HG03442 (cell line): ENCODE measurements at regions not wholly inside any gene's neighbourhood (a gene's known extent, or its start where the extent isn't known, plus 50 kb on each side); places are given as distances from the start of the nearest gene placed in this dataset.

Experiments used
- ATAC-seq: cut with Tn5 transposase; IDR thresholded peaks from one replicate; pipeline ENCODE4 v1.9.1; 2021; ENCODE audit warnings: mild to moderate bottlenecking, moderate library complexity; ENCODE audit not compliant: unreplicated experiment

DNA sequence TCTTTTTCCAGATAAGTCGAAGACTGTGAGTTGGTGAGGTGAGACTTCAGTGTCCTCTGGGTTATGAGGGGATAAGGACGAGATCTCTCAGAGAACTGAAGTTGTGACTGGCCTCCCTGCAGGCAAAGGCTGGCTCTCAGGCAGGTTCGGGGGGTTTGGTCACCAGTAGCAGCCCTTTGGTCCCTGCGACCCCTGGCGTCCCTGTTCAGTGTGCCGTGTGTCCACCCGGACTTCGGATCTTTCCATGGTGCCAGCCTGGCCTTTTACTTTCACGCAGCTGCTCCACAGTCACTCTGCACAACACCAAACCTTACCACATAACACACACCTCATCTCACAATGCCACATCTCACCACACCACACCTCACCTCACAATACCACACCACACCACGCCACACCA, 131.9 kb downstream of the ERMARD start:
- ATAC-seq, result no peak

DNA sequence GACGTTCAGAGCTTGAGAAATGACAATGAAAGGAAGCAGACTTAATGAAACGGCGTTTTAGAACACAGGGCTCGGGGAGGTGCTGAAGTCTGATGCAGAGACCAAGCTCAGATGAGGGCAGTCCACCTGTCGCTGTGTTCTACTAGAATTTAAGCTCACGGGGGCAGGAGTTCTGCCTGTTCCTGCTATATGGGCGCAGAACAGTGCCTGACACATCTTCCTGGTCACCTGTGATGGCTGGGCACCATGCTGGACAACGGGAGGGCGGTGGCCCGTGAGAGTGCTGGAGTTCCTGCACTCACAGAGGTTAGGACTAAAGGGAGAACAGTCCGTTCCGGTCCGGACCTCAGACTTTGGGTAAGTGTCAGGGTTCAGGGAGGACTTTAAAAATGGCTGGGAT, 130.6 kb downstream of the ERMARD start:
- ATAC-seq, result no peak

DNA sequence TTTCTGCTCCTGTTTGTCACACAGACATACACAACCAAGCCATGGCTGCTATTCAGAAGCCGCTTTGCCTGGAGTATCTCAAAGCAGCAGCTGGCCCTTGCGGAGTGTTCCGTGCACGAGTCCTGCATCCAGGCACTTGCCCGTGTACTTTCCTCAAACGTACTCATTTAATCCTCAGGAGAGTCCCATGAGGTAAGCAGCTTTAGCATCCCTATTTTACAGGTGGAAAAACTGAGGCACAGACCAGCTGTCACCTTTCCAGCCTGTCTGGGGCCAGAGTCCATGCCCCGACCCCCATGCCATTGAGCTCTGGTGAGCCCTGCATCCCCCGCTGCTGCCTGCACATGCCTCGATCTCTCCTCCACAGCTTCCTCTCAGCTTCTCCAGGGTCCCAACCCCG, 130.0 kb downstream of the ERMARD start:
- ATAC-seq, result no peak

DNA sequence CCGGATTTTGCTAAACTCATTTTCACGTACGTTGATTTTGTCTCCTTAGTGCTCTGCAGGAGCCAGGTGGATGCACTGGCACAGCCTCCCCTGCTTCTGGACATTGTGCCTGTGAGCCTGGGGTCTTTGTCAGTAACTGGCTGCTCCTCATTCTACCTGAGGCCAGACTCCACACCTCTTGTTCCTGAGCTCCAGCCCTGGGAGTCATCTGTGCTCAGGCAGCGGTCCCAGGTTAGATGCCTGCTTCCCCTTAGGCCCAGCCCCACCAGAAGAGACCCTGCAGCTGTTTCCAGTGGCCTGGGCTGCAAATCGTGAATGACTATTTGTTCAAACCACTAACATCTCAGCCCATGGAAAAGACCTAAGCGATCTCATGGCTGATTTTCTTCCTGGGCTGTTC, 129.1 kb downstream of the ERMARD start:
- ATAC-seq, result no peak

DNA sequence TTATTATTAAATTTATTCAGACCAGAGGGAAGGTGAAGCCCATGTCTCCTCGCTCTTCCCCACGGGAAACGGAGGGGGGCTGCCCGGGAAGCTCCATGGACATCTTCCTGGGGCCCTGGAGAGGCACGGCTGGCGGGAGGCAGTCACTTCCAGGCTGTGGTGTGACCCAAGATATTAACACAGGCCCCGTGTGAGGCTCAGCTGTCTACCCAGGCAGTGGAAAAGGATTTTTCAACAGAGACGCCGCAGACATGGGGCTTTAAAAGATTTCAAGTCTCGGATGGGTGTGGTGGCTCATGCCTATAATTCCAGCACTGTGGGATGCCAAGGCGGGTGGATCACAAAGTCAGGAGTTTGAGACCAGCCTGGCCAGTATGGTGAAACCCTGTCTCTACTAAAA, 117.9 kb downstream of the ERMARD start:
- no peak for ATAC-seq

DNA sequence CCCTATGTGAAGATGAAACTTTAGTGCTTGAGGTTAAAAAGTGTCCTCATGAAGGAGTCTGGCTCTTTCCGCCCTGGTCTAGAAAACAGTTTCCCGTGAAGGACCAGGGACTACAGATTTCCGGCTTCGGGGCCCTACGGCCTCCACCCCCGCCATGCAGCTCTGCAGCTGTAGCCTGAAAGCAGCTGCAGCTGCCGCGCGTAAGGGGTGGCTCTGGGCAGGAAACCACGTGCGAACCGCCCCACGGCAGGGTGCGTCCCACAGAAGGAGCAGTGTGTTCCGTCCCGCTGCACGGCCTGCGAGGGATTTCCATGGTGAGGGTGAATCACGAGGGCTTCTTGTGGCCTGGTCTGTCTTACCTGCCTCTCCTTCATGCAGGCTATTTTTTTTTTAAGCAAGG, 117.0 kb downstream of the ERMARD start:
- no peak for ATAC-seq

DNA sequence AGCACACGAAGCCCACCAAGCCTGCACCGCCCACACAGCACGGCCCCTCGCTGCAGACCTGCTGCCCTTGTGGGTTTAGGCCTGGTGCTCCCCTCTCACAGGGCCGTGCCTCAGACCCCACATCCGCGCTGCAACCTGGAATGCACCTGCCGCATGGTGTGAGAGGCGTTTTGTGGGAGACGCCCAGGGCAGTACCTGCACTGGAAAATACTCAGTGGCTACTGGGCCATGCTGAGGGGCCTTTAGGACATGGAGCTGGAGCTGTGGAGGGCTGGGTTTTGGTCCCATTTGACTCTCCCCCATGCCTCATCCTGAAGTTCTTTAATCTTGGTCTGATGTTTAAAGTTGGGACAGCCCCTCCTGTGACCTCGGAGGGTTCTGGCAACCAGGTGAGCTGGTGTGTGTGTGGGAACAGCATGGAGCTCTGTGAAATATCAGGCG, 116.3 kb downstream of the ERMARD start:
- ATAC-seq, result no peak

DNA sequence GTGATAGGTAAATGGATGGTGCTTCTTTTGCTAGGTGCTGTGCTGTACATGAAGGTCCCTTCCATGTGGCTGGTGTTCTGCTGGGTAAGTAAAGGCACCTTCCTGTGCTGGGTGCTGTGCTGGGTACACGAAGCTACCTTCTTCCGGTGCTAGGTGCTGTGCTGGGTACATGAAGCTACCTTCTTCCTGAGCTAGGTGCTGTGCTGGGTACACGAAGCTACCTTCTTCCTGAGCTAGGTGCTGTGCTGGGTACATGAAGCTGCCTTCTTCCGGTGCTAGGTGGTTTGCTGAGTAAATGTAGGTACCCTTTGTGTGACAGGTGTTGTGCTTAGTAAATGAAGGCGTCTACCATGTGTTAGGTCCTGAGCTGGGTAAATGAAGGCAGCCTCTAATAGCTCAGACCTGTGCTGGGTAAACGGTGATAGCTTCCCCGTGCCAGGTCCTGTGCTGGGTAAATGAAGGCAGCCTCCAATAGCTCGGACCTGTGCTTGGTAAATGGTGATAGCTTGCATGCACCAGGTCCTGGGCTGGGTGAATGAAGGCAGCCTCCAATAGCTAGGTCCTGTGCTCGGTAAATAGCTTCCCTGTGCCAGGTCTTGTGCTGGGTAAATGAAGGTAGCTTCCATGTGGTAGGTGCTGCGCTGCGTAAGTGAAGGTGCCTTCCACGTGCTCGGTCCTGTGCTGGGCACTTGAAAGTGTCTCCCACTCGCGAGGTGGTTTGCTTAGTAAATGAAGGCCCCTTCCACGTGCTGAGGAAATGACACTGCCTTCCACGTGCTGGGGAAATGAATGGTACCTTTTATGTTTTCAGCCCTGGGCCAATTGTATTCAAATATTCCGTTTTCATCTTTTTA, 115.5 kb downstream of the ERMARD start:
- ATAC-seq, result no peak

DNA sequence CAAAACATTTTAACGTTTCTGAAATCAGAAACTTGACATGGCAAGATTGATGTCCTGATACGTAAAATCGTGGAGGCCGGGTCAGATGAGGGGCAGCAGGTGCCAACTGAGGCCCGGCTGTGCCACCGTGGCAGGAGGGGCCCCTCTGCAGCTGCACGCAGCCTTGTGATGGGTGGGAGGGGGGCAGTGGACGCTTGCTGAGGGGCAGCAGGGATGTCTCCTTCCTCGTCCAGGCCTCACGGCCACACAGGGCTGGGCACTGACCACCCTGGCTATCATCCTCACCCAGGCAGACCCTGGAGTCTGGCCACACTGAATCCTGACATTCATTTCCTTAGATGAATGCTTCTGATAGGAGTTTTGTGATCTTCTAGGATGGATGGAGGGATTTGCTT, 114.7 kb downstream of the ERMARD start:
- no peak for ATAC-seq

DNA sequence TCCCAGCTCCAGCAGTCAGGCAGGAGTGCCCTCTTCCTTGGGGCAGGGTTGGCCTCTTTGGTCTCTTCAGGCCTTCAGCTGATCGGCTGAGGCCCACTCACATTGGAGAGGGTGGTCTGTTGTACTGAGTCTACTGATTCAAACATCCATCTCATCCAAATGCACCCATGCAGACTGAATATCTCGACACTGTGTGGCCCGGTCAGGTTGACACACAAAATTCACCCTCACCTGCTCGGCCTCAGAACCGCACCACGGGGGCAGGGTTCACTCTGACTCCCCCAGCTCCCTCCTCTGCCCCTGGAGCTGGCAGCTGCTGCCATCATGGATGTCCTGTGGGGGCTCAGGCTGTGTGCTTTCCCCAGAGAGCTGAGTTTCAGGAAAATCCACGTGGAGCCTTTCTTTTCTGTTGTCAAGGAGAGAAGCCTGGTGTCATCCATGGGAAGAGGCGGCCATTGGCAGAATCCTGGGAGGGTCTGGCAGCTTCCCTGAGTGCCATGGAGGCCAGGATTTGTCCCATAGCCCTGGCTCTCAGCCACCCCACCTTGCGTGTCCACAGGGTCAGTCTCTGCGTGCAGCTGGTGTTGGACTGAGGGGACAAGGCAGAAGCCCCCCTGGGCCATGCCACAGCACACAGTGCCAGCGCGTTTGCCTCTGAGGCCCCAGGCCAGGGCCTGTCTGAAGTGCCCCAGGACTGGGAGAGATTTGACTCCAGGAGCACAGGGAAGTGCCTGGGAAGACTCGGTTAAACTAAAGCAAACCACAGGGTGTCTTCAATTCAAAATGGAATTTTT, 114.1 kb downstream of the ERMARD start:
- no peak for ATAC-seq

DNA sequence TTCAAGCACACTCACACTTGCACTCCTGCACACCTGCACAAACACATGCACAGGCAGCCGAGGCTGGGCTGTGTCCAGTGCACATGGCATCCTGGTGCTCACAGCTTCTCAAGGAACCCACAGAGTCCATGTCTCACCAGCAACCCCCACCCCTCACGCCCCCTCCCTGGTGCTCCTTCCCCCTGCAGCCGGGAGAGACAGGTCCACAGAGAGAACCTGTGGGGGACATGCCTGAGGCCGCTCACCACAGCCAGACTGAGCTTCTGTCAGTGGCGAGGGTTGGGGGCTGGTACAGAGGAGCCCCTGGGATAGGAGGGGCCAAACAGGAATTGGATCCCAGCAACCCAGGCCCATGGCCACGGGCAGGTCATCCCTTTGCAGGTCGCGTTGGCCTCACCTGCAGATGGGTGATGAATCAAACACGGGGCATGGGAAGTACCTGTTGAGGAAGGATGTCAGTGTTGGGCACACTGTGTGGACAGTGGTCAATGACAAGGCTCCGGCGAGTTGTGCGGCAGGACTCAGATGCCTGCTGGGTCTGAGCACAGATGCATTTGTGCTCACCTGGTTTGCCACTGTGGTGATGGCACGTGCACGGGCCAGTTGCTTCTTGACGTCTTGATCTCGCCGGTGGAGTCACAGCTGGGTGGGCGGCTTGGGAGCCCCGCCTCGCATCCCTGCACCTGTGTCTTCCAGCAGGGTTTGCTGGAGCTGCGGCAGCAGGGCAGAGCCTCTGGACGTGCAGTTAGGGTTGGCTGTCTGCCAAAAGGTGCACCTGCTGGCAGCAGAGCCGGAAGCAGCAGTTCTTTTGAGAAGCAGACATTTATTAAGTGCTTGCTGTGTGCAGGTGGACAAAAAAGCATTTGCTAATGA, 113.0 kb downstream of the ERMARD start:
- no peak for ATAC-seq

DNA sequence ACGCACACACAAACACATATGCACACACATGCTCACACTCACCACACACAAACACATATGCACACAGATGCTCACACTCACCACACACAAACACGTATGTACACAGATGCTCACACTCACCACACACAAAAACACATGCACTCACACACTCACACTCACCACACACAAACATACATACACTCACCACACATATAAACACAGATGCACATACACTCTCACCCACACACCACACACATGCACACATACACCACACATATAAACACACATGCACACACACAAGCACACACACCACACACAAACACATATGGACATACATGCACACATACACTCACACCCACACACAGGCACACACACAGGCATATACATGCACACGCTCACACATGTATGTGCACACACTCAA, 112.3 kb downstream of the ERMARD start:
- ATAC-seq, result no peak

DNA sequence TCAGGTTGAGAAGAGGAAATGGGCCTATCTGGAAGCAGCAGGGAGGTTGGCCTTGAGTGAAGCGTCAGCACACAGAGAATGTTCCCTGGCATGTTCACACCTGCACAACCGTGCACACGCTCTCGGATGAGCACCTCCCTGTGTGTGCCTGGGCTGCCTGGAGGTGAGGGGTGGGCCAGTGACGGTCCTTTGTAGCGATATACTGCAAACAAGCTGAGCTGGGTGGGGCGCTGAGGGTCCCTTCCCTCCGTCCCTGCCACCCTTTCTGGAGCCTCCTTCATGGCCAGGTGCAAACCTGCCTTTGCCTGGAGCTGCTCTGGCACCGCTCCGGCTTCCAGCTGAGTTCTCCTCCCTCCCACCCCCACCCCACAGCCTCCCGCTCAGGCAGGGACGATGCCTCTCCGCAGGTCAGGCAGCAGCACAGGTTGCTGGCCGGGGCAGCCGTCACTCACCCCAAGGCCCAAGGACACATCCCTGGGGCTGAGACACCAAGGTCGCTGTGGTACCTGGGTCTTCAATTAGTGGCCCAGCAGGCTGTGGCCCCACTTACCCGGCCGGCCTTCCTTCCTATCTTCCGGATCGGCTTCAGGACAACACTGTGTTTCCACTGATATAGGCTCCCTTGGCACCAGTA, 111.6 kb downstream of the ERMARD start:
- no peak for ATAC-seq

DNA sequence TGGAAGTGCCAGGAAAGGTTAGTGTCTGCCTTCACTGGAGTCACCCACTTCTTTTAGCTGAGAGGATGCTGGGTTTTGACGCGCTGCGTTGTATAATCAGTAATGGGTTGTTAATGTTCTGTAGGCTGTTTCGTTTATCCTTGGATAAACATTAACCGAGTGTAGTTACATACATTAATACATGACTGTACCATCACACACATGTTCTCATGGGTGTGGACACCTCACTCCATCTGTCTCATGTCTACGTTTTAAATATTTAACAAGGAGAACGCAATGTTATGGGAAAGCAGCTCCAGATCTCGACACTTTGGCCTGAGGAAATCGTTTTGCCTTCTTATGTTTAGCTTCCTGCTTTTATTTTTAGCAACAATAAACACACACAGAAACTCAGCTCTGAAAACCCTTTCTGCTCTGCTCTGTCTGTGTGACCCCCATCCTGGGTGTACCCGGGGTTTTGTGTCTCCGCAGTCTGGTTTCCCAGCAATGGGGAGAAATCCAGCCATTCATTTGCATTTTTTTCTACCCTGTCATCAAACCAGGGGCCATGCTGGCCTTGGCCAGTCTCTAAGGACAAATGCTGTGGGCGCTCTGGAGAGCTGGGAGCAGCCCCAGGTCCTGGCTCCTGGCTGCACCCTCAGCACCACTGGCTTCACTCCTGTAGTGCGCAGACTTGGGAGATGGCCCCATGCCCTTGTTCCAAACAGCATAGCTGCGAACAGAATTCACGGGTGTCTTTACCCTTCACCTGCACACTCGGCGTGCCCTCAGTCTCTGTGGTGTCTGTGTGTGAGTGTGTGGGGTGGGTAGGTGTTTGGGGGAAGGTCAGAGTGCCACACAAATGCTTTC, 110.8 kb downstream of the ERMARD start:
- no peak for ATAC-seq

DNA sequence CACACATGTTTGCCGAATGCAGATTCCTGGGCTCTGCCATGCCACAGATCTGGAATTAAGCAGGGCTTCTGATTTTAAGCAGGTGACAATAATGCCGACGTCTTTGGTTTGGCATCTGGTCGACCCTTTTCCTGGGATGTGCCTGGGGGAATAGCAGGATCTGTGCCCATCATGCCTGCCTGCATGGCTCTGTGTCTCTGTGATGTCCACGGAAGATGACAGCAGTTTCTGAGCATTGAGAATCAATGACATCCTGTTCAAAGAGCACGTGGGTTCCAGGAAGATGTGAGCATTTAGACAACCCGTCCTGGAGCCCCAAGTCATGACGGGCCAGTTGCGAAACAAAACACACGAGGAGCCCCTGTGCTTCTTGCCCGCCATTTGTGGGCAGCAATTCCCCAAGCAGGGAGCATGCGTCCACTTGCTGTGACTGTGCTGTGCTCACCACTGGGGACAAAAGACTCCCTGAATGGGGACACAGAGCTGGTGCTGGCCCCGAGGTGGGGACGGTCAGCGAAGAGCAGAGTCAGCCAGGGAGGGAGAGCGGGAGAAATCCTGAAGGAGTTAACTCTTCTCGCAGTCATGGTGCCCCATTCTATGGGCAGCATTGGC, 110.1 kb downstream of the ERMARD start:
- no peak for ATAC-seq

DNA sequence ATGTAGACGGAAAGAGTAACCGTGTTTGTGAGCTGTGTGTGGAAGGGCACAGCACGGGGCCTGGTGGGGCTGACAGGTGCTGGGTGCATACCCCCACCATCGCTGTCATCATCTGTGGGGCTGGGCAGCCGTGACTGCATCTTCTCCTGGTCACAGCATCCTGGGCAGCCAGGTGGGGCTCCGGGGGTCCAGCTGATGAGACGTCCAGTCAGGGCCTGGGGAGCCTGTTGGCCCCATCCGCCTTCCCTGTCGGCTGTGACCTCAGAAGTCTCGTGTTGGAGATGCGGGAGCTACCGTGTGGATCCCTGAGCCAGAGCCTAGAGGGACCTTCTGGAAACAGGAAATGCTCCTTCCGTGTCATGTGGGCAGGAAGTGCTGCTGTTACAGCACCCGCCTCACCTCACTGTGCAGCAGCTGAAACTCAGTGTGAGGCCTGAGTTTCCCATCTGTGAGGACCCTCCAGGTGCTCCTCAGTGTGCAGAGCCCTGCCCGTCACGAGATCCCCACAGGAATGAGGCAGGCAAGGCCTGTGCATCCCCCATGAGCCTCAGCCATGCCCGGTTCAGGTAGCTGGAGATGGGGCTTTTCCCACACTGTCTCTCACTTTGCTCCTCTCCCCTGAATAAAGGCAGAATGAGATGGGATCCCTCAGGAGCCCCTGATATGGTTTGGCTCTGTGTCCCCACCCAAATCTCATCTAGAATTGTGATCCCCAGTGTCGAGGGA, 108.7 kb downstream of the ERMARD start:
- no peak for ATAC-seq

DNA sequence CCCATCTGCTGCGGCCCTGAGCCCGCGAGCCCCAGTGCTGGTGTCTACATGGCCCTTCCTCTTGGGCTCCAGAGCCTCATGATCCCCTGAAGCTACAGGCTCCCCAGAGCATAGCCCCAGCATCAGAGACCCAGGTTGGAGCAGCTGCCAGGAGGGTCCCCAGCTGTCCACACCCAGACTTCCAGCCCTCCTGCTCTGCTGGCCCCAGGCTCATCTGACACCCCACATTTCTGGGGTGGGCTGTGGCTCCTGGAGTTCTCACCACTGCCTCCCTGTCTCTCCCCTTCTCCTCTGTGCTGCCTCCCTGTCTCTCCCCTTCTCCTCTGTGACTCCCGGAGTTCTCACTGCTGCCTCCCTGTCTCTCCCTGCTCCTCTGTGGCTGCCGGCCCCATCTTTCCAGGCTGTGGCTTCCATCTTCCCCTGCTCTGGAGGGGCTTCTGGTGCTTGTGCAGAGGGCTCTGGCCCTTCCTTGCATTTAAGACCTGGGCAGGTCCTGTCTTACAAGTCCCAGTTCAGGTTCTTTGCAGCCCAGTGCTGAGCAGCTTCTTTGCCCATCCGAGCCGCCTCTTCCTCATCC, 108.1 kb downstream of the ERMARD start:
- no peak for ATAC-seq

DNA sequence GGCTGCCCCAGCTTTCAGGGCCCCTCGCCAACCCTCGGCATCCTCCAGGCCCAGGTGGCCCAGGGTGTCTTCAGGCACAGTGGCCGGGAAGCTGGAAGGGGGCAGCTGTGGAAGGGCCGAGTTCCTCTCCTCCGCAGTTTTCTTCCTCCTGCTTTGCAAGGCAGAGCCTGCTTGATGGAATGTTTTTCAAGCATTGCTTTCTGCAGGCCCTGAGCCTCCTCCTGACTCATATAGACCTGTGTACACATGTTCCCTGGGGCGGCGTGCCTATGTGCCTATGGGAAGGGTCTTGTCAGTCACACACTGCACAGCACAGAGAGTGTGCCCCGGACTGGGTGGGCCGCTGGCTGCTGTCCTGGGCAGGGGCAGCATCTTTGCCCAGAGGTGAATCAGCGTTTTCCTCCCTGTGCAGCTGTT, 107.5 kb downstream of the ERMARD start:
- no peak for ATAC-seq
